Prostate gland (tissue), 2 donors: ENCODE measurements at regions not wholly inside any gene's neighbourhood (a gene's known extent, or its start where the extent isn't known, plus 50 kb on each side); places are given as distances from the start of the nearest gene placed in this dataset.
"Not testable (repeated sequence)": the region's sequence is repeated elsewhere in the genome, so short reads cannot be mapped to it uniquely, and the experiment has no call there.

Experiments used
- DNase-seq: peaks from one replicate; pipeline ENCODE4 v3.0.0-alpha.2; 2019; ENCODE audit warnings: low spot score
- H3K27ac ChIP-seq, 2 donors: fragments of 200-600 bp; sonication (generic); 2 replicates each; pipeline ENCODE4 v1.5.1; 2017 to 2019
- H3K27me3 ChIP-seq: fragments of 200-600 bp; sonication (generic); replicated peaks from 2 replicates; pipeline ENCODE4 v1.5.1; 2019; ENCODE audit not compliant: insufficient read depth
- H3K36me3 ChIP-seq, 2 donors: fragments of 200-600 bp; sonication (generic); 1 replicate in 1 of 2; 2 replicates in 1 of 2; pipeline versions ENCODE4 v1.5.1 to v1.8.1; 2017 to 2019
- H3K4me1 ChIP-seq: fragments of 200-600 bp; sonication (generic); replicated peaks from 2 replicates; pipeline ENCODE4 v1.5.1; 2019
- H3K4me3 ChIP-seq, 2 donors: fragments of 200-600 bp; sonication (generic); 2 replicates each; pipeline ENCODE4 v1.5.1; 2017 to 2019
- H3K9me3 ChIP-seq: fragments of 200-600 bp; sonication (generic); 2 replicates; pipeline ENCODE4 v1.5.1; 2017
- POLR2A ChIP-seq: fragments of 450-650 bp; IDR thresholded peaks from one replicate; pipeline ENCODE4 v1.6.1; 2016; ENCODE audit warnings: antibody characterized with exemption, mild to moderate bottlenecking
- POLR2AphosphoS5 ChIP-seq: sonication (generic); formaldehyde crosslinking; IDR thresholded peaks from one replicate; pipeline ENCODE4 v1.6.1; 2017; ENCODE audit warnings: antibody characterized with exemption
- WGBS: methylation state at CpG from one replicate; pipeline ENCODE4 v1.1.5; 2018; 5-methylcytosine and 5-hydroxymethylcytosine counted together
- intact Hi-C: fragments of 100-400 bp; cut with DNase I; formaldehyde crosslinking; loops from one replicate; pipeline ENCODE4 v1.14.2; 2022
- TF ChIP-seq, protein P1 (sequence below), 4 experiments: fragments of 200-600 bp in 2 of 4; fragments of 450-650 bp in 2 of 4; sonication (generic) in 2 of 4; IDR thresholded peaks; 1 replicate in 3 of 4; 2 replicates in 1 of 4; pipeline ENCODE4 v1.5.1; 2016 to 2019; ENCODE audit warnings: antibody characterized with exemption in 4 of 4, mild to moderate bottlenecking in 2 of 4, moderate library complexity in 2 of 4

DNA sequence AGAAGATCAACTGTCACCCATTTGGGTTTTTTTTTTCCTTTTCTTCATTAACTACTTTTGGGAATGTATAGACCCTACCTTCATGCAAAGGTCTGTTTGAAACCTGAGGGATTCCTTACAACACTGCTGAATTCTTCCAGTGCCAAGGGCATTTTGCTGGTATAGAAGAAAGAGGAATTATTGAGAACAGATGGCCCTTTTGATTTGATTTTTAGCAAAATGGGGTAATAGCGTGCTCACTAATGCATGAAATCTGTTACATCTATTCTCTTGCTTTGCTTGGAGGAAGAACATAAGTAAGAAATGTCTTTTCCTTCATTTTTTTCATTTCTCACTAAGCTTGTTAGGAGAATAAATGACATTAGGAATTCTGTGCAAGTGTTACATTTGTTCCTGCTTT lies 501.9 kb downstream of the TMEM135 start:
- DNase-seq = no peak
- Histone ChIP-seq H3K27ac (no peak overlapping the region), H3K36me3 (no peaks in the 10 kb centered on the region), H3K27me3 (no peaks in the 10 kb centered on the region), H3K4me1 (no peaks in the 10 kb centered on the region), H3K4me3 (no peak overlapping the region), H3K9me3 (no peaks in the 10 kb centered on the region)
- intact Hi-C loops = no loop called here
- no peak for TF ChIP-seq POLR2AphosphoS5
- TF ChIP-seq POLR2A = no peak
- TF ChIP-seq, protein P1, sequence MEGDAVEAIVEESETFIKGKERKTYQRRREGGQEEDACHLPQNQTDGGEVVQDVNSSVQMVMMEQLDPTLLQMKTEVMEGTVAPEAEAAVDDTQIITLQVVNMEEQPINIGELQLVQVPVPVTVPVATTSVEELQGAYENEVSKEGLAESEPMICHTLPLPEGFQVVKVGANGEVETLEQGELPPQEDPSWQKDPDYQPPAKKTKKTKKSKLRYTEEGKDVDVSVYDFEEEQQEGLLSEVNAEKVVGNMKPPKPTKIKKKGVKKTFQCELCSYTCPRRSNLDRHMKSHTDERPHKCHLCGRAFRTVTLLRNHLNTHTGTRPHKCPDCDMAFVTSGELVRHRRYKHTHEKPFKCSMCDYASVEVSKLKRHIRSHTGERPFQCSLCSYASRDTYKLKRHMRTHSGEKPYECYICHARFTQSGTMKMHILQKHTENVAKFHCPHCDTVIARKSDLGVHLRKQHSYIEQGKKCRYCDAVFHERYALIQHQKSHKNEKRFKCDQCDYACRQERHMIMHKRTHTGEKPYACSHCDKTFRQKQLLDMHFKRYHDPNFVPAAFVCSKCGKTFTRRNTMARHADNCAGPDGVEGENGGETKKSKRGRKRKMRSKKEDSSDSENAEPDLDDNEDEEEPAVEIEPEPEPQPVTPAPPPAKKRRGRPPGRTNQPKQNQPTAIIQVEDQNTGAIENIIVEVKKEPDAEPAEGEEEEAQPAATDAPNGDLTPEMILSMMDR (IDR thresholded peaks at IDR 0.05) = no peak
- 92% methylated on average over 1 of the region's 1 CpG for WGBS

DNA sequence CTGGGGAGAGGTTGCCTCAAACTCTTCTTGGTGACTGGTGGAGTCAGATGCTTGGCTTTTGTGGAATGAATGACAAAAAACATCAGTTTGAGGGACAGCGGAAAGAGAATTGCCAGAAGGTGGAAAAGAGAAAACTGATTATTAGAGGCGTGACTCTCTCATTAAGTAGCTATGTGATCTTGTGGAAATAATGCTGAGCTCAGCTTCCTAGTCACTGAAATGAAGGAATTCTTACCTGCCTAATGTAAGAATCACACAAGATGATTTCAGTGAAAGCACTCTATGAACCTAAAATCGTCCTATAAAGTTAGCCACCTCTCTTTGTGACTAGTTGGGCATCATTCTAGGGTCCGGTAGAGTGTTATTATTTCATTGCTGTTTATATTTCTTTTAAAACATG lies 498.8 kb downstream of the TMEM135 start:
- intact Hi-C loops = no loop called here
- H3K4me1 ChIP-seq = no peaks in the 10 kb centered on the region
- H3K4me3 ChIP-seq = no peak overlapping the region
- H3K27ac ChIP-seq = no peak overlapping the region
- no peaks in the 10 kb centered on the region for H3K36me3 ChIP-seq
- no peak for DNase-seq
- no peak for TF ChIP-seq POLR2AphosphoS5
- TF ChIP-seq POLR2A = no peak
- TF ChIP-seq, protein P1 (IDR thresholded peaks at IDR 0.05) = no peak
- H3K27me3 ChIP-seq = no peaks in the 10 kb centered on the region
- WGBS = 89% methylated on average over 4 of the region's 4 CpGs
- H3K9me3 ChIP-seq = no peaks in the 10 kb centered on the region

DNA sequence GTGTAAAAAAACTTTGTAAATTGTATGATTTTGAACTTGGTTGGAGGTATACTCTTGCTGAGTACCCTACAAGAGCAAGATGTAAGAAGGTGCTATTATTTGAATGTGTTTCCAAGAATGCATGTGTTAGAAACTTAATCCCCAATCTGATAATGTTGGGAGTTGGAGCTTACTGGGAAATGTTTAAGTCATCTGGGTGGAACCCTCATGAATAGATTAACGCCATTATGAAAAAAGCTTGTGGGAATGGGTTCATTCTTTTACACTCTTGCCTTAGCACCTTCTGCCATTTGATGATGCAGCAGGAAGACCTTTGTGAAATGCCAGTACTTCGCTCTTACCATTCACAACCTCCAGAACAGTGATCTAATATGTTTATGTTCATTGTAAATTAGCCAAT lies 498.3 kb downstream of the TMEM135 start:
- TF ChIP-seq POLR2A = no peak
- TF ChIP-seq, protein P1 (IDR thresholded peaks at IDR 0.05) = no peak
- no peak for TF ChIP-seq POLR2AphosphoS5
- intact Hi-C loops = no loop called here
- H3K27ac ChIP-seq = no peak overlapping the region
- no peaks in the 10 kb centered on the region for H3K4me1 ChIP-seq
- H3K27me3 ChIP-seq = no peaks in the 10 kb centered on the region
- no peaks in the 10 kb centered on the region for H3K9me3 ChIP-seq
- no peaks in the 10 kb centered on the region for H3K36me3 ChIP-seq
- 91% methylated on average over 2 of the region's 2 CpGs for WGBS
- DNase-seq = no peak
- no peak overlapping the region for H3K4me3 ChIP-seq

DNA sequence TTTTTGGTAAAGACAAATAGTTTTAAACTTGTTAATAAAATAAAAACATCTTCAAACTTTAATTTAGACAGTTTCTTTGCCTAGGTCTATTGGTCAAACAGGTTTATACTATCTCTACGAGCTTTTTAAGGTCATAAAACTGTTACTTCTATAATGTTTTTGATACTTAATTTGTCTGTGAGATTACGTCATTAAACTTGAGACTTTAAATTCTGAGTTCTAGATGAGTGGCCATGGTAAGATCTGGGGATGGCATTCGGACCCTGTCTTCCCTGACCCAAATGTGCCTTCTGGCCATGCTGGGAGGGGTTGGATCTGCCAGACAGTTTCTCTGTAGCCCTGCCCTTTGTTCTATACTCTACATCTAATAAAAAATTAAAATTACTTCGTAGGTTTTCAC lies 497.8 kb downstream of the TMEM135 start:
- no peak overlapping the region for H3K4me3 ChIP-seq
- no peak overlapping the region for H3K27ac ChIP-seq
- WGBS = 78% methylated on average over 4 of the region's 4 CpGs
- H3K36me3 ChIP-seq = no peaks in the 10 kb centered on the region
- intact Hi-C loops = no loop called here
- DNase-seq = no peak
- no peaks in the 10 kb centered on the region for H3K27me3 ChIP-seq
- H3K4me1 ChIP-seq = no peaks in the 10 kb centered on the region
- no peak for TF ChIP-seq POLR2A
- no peak for TF ChIP-seq POLR2AphosphoS5
- no peaks in the 10 kb centered on the region for H3K9me3 ChIP-seq

DNA sequence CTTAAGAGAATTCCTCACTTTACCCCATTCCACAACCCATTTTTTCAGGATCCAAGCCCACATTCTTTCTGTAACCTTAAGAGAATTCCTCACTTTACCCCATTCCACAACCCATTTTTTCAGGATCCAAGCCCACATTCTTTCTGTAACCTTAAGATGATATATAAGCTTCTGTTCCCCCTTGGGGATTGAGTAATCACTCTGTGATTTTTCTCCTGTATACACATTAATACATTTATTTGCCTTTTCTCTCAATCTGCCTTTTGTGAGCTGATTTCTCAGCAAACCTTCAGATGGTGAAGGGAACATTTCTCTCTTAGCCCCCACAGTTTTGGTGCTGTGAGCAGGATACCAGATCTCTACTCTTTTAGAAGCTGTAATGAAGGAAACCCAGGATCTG lies 494.1 kb downstream of the TMEM135 start:
- H3K4me3 ChIP-seq, H3K27ac ChIP-seq, H3K27me3 ChIP-seq, H3K4me1 ChIP-seq, H3K36me3 ChIP-seq, intact Hi-C loops, H3K9me3 ChIP-seq, DNase-seq: not testable (repeated sequence)

DNA sequence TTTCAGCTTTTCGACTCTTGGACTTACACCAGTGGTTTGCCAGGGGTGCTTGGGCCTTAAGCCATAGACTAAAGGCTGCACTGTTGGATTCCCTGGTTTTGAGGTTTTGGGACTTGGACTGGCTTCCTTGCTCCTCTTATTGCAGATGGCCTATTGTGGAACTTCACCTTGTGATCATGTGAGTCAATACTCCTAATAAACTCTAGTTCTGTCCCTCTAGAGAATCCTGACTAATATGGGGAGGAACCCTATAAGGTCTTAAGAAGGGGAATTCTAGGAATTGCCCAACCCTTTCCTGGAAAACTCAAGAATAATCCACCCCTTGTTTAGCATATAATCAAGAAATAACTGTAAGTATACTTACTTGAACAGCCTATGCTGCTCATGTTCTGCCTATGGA lies 491.8 kb downstream of the TMEM135 start:
- 92% methylated on average over 1 of the region's 1 CpG for WGBS
- Histone ChIP-seq H3K27me3 (no peaks in the 10 kb centered on the region), H3K4me3 (no peak overlapping the region), H3K9me3 (no peaks in the 10 kb centered on the region), H3K27ac (no peak overlapping the region), H3K36me3 (no peaks in the 10 kb centered on the region), H3K4me1 (no peaks in the 10 kb centered on the region)
- DNase-seq = no peak
- TF ChIP-seq POLR2AphosphoS5 (no peak), POLR2A (no peak)
- TF ChIP-seq, protein P1 (IDR thresholded peaks at IDR 0.05) = no peak
- intact Hi-C loops = no loop called here
